RWPE1 (cell line): ENCODE measurements at regions not wholly inside any gene's neighbourhood (a gene's known extent, or its start where the extent isn't known, plus 50 kb on each side); places are given as distances from the start of the nearest gene placed in this dataset.

Experiments used
- CTCF ChIA-PET: fragments of 350-600 bp; sonication (Branson Sonifier 250); formaldehyde crosslinking; extraction: SDS; loops from one replicate; lab custom pipeline; 2021; lab: Yijun Ruan, JAX
- POLR2A ChIA-PET: fragments of 400-600 bp; formaldehyde crosslinking; extraction: SDS; loops from one replicate; lab custom pipeline; 2020; ENCODE audit warnings: antibody characterized with exemption; ENCODE audit not compliant: low non-redundant PET; lab: Yijun Ruan, JAX
- DNase-seq: peaks from one replicate; pipeline ENCODE4 v3.0.0; 2012; ENCODE audit warnings: low spot score
- H3K27ac ChIP-seq: fragments of 450-650 bp; 2 replicates; pipeline ENCODE4 v1.5.1; 2017
- TF ChIP-seq, protein P1 (sequence below): fragments of 450-650 bp; conservative IDR thresholded peaks from 2 replicates; pipeline ENCODE4 v1.5.1; 2017; ENCODE audit warnings: low read depth, mild to moderate bottlenecking

DNA sequence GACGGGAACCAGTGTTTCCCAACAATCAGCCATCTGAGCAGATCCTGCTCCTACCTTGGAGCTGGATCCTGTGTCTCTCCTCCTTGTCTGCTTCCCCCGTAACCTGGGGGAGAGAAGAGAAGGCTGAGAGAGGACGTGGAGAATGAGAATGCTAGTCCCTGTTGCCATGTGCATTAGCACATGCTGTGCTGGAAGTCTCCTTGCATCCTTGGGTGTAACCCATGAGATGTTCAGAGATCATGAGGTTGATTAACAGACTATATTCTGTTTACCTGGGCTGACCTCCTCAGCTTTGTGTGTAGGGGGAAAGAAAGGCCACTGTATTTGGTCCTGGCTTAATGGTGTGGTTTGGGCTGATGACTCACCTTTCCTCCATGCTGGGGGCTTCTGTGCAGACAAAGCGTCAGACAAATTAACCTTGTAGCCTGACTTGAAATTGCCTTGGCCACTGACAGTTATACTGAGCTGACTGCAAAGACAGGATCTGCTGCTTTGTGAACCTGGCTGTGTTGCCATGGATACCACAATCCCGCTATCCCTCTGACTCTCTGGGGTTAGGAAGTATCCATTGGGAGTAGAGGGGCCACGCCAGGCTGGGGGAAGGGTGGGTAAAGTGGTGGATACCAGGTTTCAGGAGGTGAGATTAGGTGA, 243.7 kb upstream of the CHD6 start:
- TF ChIP-seq, protein P1, sequence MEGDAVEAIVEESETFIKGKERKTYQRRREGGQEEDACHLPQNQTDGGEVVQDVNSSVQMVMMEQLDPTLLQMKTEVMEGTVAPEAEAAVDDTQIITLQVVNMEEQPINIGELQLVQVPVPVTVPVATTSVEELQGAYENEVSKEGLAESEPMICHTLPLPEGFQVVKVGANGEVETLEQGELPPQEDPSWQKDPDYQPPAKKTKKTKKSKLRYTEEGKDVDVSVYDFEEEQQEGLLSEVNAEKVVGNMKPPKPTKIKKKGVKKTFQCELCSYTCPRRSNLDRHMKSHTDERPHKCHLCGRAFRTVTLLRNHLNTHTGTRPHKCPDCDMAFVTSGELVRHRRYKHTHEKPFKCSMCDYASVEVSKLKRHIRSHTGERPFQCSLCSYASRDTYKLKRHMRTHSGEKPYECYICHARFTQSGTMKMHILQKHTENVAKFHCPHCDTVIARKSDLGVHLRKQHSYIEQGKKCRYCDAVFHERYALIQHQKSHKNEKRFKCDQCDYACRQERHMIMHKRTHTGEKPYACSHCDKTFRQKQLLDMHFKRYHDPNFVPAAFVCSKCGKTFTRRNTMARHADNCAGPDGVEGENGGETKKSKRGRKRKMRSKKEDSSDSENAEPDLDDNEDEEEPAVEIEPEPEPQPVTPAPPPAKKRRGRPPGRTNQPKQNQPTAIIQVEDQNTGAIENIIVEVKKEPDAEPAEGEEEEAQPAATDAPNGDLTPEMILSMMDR: no peak
- H3K27ac ChIP-seq: no peak overlapping the region
- ChIA-PET POLR2A (no interaction called here), CTCF (interaction anchor here (0.7 kb wide), 1 partner anchor 17 kb away, joined by 3 read pairs; no protein-coding TSS in a partner anchor)
- DNase-seq: no peak

DNA sequence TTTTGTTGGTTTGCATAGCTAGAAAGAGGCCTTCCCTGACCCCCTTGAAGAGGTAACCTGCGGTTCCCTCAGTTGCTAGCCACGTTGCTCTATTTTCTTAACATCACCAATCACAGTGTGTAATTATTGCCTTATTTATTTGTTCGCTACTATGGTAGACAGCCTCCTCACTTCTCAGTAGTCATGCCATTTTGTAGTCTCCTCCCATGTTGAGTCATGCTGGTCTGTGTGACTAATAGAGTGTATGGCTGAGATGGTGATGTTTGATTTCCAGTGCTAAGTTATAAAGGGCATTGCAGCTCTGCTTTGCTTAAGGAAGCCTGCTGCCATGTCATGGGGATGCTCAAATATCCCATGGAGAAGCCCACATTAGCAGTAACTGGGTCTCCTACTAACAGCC, 236.6 kb upstream of the CHD6 start:
- peak; percentile 49 for DNase-seq
- ChIA-PET CTCF (no interaction called here), POLR2A (no interaction called here)
- H3K27ac ChIP-seq: no peak overlapping the region
- TF ChIP-seq, protein P1: no peak

DNA sequence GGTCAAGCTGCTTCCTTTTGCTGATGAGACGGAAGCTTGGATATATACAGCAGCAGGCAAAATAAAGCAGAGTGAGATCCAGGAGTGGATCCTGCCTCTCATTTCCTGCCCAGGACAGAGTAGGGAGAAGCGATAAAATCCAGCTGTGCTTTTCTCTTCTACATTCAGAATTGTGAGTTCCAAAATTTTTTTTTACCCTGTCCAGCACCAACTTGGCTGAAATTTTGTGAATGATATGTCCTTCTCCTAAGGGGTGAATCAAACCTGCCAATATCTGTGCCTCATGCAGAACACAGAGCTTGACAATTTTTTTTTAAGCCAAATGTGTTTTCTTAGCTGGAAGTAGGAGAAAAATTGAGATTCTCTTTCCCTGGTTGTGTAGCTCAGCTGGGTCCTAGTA, 235.6 kb upstream of the CHD6 start:
- ChIA-PET CTCF (no interaction called here), POLR2A (no interaction called here)
- DNase-seq: no peak
- TF ChIP-seq, protein P1: no peak
- H3K27ac ChIP-seq: no peak overlapping the region

DNA sequence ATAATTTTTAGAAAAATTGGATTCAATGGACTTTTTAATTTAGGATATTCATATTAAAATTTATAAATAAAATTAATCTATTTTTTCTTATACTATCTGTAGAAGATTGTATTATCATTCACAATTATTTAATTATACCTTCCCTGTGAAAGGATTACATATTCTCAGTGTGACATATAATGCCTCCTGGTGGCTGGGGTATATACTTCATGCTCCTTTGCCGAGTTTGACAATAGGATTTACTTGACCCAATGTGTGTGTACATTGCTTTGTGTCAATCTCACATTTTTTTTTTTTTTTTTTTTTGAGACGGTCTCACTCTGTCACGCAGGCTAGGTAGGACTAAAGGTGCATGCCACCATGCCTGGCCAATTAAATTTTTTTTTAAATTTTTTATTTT, 230.0 kb upstream of the CHD6 start:
- CTCF ChIA-PET: no interaction called here
- no peak overlapping the region for H3K27ac ChIP-seq
- POLR2A ChIA-PET: no interaction called here
- TF ChIP-seq, protein P1: no peak
- no peak for DNase-seq

DNA sequence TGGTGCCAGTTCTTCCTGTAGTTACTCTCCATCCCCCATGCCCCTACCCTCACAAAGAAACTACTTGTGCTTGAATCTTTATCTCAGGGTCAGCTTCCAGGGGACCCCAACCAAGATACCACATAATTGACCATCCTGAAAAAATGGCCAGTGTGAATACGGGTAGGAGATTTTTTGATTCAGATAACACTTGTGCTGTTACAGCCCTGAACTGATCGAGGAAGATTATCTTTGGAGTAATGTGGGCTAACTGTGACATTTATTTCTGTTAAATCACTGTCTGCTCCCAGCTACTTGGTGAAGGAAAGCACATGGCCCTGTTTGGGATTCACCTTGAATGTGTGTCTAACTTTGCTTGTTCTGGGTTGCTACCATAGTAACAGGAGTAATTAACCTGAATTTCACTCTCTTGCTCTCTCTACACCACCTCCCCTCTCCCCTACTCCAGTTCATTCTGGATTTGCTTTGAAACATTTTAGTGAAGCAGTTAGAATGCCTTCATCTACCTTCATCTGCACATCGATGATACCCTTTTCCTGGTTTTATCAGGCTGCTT, 219.6 kb upstream of the CHD6 start:
- ChIA-PET POLR2A (no interaction called here), CTCF (no interaction called here)
- no peak overlapping the region for H3K27ac ChIP-seq
- TF ChIP-seq, protein P1: no peak
- no peak for DNase-seq

DNA sequence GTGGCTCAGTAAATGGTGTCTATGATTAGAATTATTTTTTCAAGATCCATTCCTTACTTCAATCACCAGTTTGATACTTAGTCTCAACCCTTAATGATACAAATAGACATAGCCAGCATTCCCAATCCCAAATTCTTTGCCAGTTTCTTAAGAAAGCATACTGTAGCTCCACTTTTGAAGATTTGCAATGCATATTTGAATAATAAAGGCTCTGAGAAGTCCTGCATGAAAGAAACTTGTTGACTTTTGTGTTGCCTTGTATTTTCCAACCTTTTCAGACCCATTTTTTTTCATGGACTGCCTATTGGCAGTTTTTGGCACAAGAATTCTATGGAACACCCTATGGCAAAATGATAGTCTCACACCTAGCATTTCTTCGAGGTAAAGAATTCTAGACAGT, 215.6 kb upstream of the CHD6 start:
- TF ChIP-seq, protein P1: no peak
- DNase-seq: no peak
- H3K27ac ChIP-seq: no peak overlapping the region
- POLR2A ChIA-PET: no interaction called here
- CTCF ChIA-PET: interaction anchor here (0.6 kb wide), 2 partner anchors 65 to 1358 kb away, joined by 3 read pairs; no protein-coding TSS in a partner anchor
